SK-MEL-5 (cell line): ENCODE measurements at regions not wholly inside any gene's neighbourhood (a gene's known extent, or its start where the extent isn't known, plus 50 kb on each side); places are given as distances from the start of the nearest gene placed in this dataset.
"Not testable (repeated sequence)": the region's sequence is repeated elsewhere in the genome, so short reads cannot be mapped to it uniquely, and the experiment has no call there.

ENCODE experiments used
- DNase-seq: peaks from one replicate; pipeline ENCODE4 v3.0.0-alpha.2; 2016; ENCODE audit warnings: low read depth, low spot score
- in situ Hi-C: cut with HindIII; loops from 2 replicates; pipeline ENCODE4 v1.10.0; 2016; ENCODE audit warnings: low sequenced_read_pairs, high pct_unique_total_duplicates, low pct_unique_long_range_greater_than_20kb

GRCh38 chr2:136327162-136327852 lies 209.4 kb upstream of the CXCR4 start:
- no peak for DNase-seq
- in situ Hi-C loops: no loop called here

- in situ Hi-C loops: no loop called here
- DNase-seq: no peak
Observed at GRCh38 chr2:136325844-136326331, 207.9 kb upstream of the CXCR4 start.

- DNase-seq: no peak
- in situ Hi-C loops: no loop called here
Observed at GRCh38 chr2:136324966-136325365, 207.0 kb upstream of the CXCR4 start.

- no peak for DNase-seq
- in situ Hi-C loops: no loop called here
Observed at GRCh38 chr2:136323935-136324334, 206.0 kb upstream of the CXCR4 start.

- in situ Hi-C loops: no loop called here
Observed at GRCh38 chr2:136323195-136323594, 205.2 kb upstream of the CXCR4 start.

GRCh38 chr2:136322428-136322827 lies 204.5 kb upstream of the CXCR4 start:
- no peak for DNase-seq
- in situ Hi-C loops: no loop called here

More at GRCh38 chr2:136323195-136323594, 205.2 kb upstream of the CXCR4 start:
- no peak for DNase-seq

- in situ Hi-C loops: no loop called here
- no peak for DNase-seq
Observed at GRCh38 chr2:136319651-136320050, 201.7 kb upstream of the CXCR4 start.

- DNase-seq: no peak
- in situ Hi-C loops: no loop called here
Observed at GRCh38 chr2:136319237-136319636, 201.3 kb upstream of the CXCR4 start.

GRCh38 chr2:136314240-136314639 lies 196.3 kb upstream of the CXCR4 start:
- in situ Hi-C loops: no loop called here
- DNase-seq: no peak

GRCh38 chr2:136312568-136312967 lies 194.6 kb upstream of the CXCR4 start:
- in situ Hi-C loops: not testable (repeated sequence)

GRCh38 chr2:136310797-136311603 lies 193.1 kb upstream of the CXCR4 start:
- DNase-seq: peak; percentile 27
- in situ Hi-C loops: no loop called here

More at GRCh38 chr2:136312568-136312967, 194.6 kb upstream of the CXCR4 start:
- DNase-seq: not testable (repeated sequence)

GRCh38 chr2:136310005-136310495 lies 192.1 kb upstream of the CXCR4 start:
- no peak for DNase-seq
- in situ Hi-C loops: no loop called here

GRCh38 chr2:136308611-136309010 lies 190.7 kb upstream of the CXCR4 start:
- DNase-seq: no peak
- in situ Hi-C loops: no loop called here

GRCh38 chr2:136306836-136307235 lies 188.9 kb upstream of the CXCR4 start:
- in situ Hi-C loops: no loop called here
- no peak for DNase-seq

GRCh38 chr2:136305517-136306192 lies 187.7 kb upstream of the CXCR4 start:
- in situ Hi-C loops: no loop called here
- no peak for DNase-seq

GRCh38 chr2:136301006-136301405 lies 183.1 kb upstream of the CXCR4 start:
- in situ Hi-C loops: no loop called here
- no peak for DNase-seq

GRCh38 chr2:136298631-136299030 lies 180.7 kb upstream of the CXCR4 start:
- in situ Hi-C loops: no loop called here
- no peak for DNase-seq

GRCh38 chr2:136297994-136298393 lies 180.0 kb upstream of the CXCR4 start:
- no peak for DNase-seq
- in situ Hi-C loops: no loop called here
